HG02840 (cell line): ENCODE measurements at regions not wholly inside any gene's neighbourhood (a gene's known extent, or its start where the extent isn't known, plus 50 kb on each side); places are given as distances from the start of the nearest gene placed in this dataset.
"Not testable (repeated sequence)": the region's sequence is repeated elsewhere in the genome, so short reads cannot be mapped to it uniquely, and the experiment has no call there.

Experiments used
- ATAC-seq: cut with Tn5 transposase; IDR thresholded peaks from one replicate; pipeline ENCODE4 v1.9.1; 2021; ENCODE audit warnings: mild to moderate bottlenecking, moderate library complexity, moderate number of reproducible peaks; ENCODE audit not compliant: unreplicated experiment, low FRiP score

GRCh38 chr7:79968077-79968648, 166.5 kb upstream of the GNAI1 start:
- ATAC-seq, result no peak

DNA sequence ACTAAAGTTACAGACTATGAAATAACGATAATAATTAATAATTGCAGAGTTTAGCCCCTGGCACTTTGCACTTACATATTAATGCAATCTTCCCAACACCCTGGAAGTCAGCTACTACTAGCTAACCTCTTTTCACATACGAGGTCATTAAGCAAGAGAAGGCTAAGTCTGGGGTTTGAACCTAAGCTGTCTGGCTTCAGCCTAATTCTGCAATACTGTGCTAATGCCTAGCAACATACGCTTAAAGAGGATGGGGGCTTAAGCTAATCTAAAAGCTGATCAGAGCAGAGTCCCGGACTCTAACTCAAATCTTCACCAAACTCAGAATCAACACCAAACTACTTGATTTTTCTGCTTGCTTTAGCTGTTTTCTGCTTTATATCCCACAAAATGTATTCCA, 168.7 kb upstream of the GNAI1 start:
- ATAC-seq, result no peak

- ATAC-seq, result no peak
Measured at GRCh38 chr7:79964463-79964862, 170.2 kb upstream of the GNAI1 start.

GRCh38 chr7:79953130-79953529, 181.5 kb upstream of the GNAI1 start:
- ATAC-seq, result no peak

GRCh38 chr7:79952399-79952798, 182.2 kb upstream of the GNAI1 start:
- no peak for ATAC-seq

DNA sequence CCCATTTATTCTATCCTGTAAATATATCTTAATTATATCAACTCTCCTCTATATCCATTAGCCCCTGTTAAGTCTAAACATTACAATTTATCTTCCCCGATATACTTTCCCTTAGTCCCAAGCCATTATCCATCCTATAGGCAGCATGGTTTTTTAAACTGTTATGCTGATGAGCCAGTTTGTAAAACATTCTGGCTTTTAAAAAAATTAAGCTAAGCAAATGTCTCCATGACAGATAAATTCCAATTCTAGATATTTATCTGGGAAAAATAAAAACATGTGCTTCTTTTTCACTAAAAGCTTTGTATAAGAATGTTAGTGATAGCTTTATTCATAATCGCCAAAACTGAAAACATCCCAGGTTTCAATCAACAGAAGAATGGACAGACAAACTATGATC, 183.2 kb upstream of the GNAI1 start:
- ATAC-seq, result no peak

- ATAC-seq, result no peak
Measured at GRCh38 chr7:79949778-79950177, 184.9 kb upstream of the GNAI1 start.

DNA sequence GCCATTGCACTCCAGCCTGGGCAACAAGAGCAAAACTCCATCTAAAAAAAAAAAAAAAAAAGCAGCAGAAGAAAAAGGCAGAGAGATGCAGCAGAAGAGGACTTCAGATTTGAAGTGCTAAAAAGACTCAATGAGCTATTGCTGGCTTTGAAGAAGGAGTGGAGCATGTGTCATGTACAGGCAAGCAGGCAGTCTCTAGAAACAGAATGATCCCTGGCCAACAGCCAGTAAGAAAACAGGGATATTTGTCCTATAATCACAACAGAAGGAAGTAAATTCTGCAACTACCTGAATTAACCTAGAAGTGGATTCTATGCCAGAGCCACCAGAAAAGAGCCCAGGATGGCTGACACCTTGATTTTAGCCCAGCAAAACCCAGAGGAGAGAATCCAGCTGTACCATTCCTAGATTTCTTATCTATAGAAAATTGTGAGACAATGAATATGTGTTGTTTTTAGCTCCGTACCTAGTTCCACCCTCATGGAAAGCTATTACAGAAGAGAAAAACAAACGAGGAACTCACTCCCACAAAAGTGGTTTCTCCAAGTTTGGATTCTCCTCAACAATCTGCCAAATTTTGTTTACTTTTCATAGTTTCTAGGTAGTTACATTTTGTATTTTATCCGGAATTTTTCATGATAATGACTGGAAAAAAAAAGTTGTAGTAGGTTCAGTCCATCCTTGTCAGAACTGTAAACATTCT, 198.2 kb upstream of the GNAI1 start:
- no peak for ATAC-seq

- ATAC-seq, result no peak
Measured at GRCh38 chr7:79934727-79935126, 199.9 kb upstream of the GNAI1 start.

- ATAC-seq, result no peak
Measured at GRCh38 chr7:79933144-79933543, 201.5 kb upstream of the GNAI1 start.

GRCh38 chr7:79930604-79931003, 204.0 kb upstream of the GNAI1 start:
- no peak for ATAC-seq

DNA sequence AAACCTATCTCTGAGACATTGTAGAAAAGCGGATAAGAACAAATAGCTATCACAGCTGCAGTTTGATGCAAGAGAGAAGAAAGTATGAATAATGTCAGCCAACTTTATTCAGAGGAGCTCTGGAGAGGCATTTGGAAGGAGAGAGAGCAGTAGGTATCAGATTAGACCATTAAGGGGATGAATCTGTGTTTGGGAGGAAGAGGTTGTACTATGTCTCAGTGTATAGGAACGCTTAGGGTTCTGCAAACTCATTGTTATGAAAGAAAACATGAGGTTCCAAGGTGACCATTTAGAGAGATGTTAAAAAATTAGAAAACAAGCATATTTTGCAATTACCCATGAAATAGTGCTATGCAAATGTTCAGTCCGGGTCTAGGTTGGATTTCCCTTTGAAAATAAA, 207.5 kb upstream of the GNAI1 start:
- ATAC-seq, result no peak

GRCh38 chr7:79923953-79924352, 210.7 kb upstream of the GNAI1 start:
- ATAC-seq, result no peak

- no peak for ATAC-seq
Measured at GRCh38 chr7:79922894-79923293, 211.7 kb upstream of the GNAI1 start.

GRCh38 chr7:79921976-79922375, 212.7 kb upstream of the GNAI1 start:
- no peak for ATAC-seq

- ATAC-seq, result not testable (repeated sequence)
Measured at GRCh38 chr7:79918632-79919031, 216.0 kb upstream of the GNAI1 start.

GRCh38 chr7:79915346-79915745, 219.3 kb upstream of the GNAI1 start:
- not testable (repeated sequence) for ATAC-seq

DNA sequence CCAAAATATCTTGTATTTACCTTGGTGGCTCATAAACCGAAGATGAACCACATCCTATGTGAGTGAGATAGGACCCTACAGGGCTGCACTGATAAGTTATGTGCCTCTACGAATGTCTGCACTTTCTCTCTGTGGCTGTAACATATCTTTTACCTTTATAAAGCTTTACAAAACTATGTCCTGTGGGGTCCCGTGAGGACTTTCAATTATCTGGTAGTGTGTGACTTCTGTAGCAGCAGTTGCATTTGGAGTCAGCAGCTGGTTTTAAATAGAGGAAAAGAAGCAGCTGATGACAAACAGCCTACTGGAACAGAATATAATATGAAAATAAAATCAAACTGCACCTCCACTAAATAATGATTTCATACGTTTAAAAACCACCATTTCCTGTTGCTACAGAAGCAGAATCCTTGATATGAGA, 222.4 kb upstream of the GNAI1 start:
- ATAC-seq, result no peak

DNA sequence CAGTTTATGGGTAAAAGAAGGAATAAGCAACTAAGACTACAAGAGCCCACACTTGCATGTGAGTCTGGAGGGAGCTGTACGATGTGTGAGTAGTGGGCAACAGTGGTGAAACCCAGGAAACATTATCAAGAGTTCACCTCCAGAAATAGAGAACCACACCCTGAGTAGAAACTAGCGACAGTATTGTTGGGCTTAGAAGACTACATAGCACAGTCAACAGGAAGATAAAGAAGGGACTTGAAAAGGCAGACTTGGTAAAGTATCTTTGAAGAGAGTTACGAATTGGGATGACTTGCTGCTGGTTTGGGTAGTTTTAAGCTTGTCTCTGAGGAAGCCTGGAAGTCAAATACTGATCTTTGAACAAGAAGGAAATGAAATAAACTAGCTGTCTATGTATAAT, 223.2 kb upstream of the GNAI1 start:
- ATAC-seq, result no peak

DNA sequence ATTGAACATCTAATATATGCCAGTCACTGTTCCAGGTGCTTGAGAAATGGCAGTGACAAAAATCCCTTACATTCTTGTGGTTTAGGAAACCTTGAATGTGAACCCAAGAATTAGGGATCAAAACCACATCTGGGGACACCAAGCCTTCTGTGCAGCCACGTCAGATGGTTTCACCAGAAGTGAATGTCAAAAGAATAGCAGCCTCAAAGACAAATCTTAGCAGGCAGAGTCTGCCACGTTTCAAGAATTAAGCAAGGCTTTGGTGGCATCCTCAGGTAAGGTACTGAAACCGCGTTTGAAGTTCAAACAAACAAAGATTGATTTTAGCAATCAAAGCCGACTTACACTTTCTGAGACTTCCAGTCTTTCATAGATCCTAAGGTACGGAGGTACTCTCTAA, 225.5 kb upstream of the GNAI1 start:
- ATAC-seq, result no peak

DNA sequence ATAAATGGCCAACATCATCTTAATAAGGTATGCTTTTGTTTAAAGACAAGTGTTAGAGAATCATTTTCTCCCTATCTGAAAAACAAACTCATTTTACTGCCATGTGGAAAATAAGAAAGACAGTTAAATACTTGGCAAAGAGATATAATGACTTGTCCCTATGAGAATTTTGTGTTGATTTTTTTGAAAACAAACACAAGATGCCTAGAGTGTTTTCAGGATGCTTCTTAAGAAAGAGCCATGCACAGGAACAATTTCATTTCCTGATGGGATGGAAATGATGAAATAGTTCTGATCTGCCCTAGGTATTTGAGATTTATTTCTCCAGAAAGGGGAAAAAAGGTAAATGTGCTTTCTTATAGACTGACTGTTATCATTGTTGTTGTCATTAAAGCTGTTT, 237.5 kb upstream of the GNAI1 start:
- no peak for ATAC-seq

- no peak for ATAC-seq
Measured at GRCh38 chr7:79893991-79894390, 240.6 kb upstream of the GNAI1 start.
